ENCODE measurements at regions not wholly inside any gene's neighbourhood (a gene's known extent, or its start where the extent isn't known, plus 50 kb on each side); places are given as distances from the start of the nearest gene placed in this dataset.

- TF ChIP-seq CTCF (IDR thresholded peaks at IDR 0.05): no peak
- no peak for TF ChIP-seq POLR2A (IDR thresholded peaks at IDR 0.05)
- no peak overlapping the region for H3K4me3 ChIP-seq (ENCODE audit: low read depth, poor library complexity, severe bottlenecking)
- intact Hi-C loops (cut with DNase I; ENCODE audit: low total_unique reads): no loop called here
- DNase-seq (ENCODE audit: low spot score in 2 of 2): no peak
- WGBS, 2 donors: 80 to 87% methylated on average over 6 of the region's 6 CpGs
Observed at GRCh38 chr13:97082461-97083207, 88.4 kb upstream of the OXGR1 start.

GRCh38 chr13:97091196-97091595, 96.9 kb upstream of the OXGR1 start:
- TF ChIP-seq POLR2A (IDR thresholded peaks at IDR 0.05) (no peak), CTCF (IDR thresholded peaks at IDR 0.05) (no peak)
- DNase-seq (ENCODE audit: low spot score in 2 of 2): no peak
- no peak overlapping the region for H3K4me3 ChIP-seq (ENCODE audit: low read depth, poor library complexity, severe bottlenecking)
- intact Hi-C loops (cut with DNase I; ENCODE audit: low total_unique reads): no loop called here
- 77 to 84% methylated on average over 1 of the region's 1 CpG for WGBS, 2 donors

GRCh38 chr13:97100821-97101220, 106.5 kb upstream of the OXGR1 start:
- TF ChIP-seq POLR2A (IDR thresholded peaks at IDR 0.05): no peak
- no peak overlapping the region for H3K4me3 ChIP-seq (ENCODE audit: low read depth, poor library complexity, severe bottlenecking)
- intact Hi-C loops (cut with DNase I; ENCODE audit: low total_unique reads): no loop called here
- no peak for DNase-seq (ENCODE audit: low spot score in 2 of 2)

GRCh38 chr13:97101912-97102708, 107.8 kb upstream of the OXGR1 start:
- TF ChIP-seq POLR2A (IDR thresholded peaks at IDR 0.05): no peak
- no peak overlapping the region for H3K4me3 ChIP-seq (ENCODE audit: low read depth, poor library complexity, severe bottlenecking)
- DNase-seq (ENCODE audit: low spot score in 2 of 2): no peak
- intact Hi-C loops (cut with DNase I; ENCODE audit: low total_unique reads): no loop called here

GRCh38 chr13:97106323-97106722, 112.0 kb upstream of the OXGR1 start:
- H3K4me3 ChIP-seq (ENCODE audit: low read depth, poor library complexity, severe bottlenecking): no peak overlapping the region
- no peak for DNase-seq (ENCODE audit: low spot score in 2 of 2)
- no peak for TF ChIP-seq CTCF (IDR thresholded peaks at IDR 0.05)
- intact Hi-C loops (cut with DNase I; ENCODE audit: low total_unique reads): no loop called here
- 78 to 90% methylated on average over 6 of the region's 6 CpGs for WGBS, 2 donors

GRCh38 chr13:97107815-97108529, 113.7 kb upstream of the OXGR1 start:
- DNase-seq (ENCODE audit: low spot score in 2 of 2): no peak
- TF ChIP-seq CTCF (IDR thresholded peaks at IDR 0.05): no peak
- no peak for TF ChIP-seq POLR2A (IDR thresholded peaks at IDR 0.05)
- H3K4me3 ChIP-seq (ENCODE audit: low read depth, poor library complexity, severe bottlenecking): no peak overlapping the region
- intact Hi-C loops (cut with DNase I; ENCODE audit: low total_unique reads): no loop called here
- whole genome bisulfite sequencing, 2 donors: 49 to 55% methylated on average over 12 of the region's 12 CpGs

All from lower leg skin (tissue), 4 donors.